ENCODE measurements at regions not wholly inside any gene's neighbourhood (a gene's known extent, or its start where the extent isn't known, plus 50 kb on each side); places are given as distances from the start of the nearest gene placed in this dataset.

GRCh38 chr15:25556136-25556535 is 117.3 kb upstream of the UBE3A start:
- no peak overlapping the region for H3K9ac ChIP-seq (ENCODE audit: extremely low read depth, insufficient read length, low read length)
- no peak overlapping the region for H2BK12ac ChIP-seq (ENCODE audit: insufficient read length, low read depth, low read length)
- no peak overlapping the region for H2AFZ ChIP-seq (ENCODE audit: low read length)
- H2BK120ac ChIP-seq (ENCODE audit: low read depth, low read length, poor library complexity, severe bottlenecking): no peak overlapping the region
- H4K91ac ChIP-seq (ENCODE audit: insufficient read length, low read depth, low read length): no peak overlapping the region
- no peak overlapping the region for H3T11ph ChIP-seq (ENCODE audit: low read length)
- peaks cover 30 to 37% of the 10 kb centered on the region in 2 experiments for H3K4me1 Mint-ChIP-seq
- H3K4me1 ChIP-seq (ENCODE audit: insufficient read depth, low read length): peaks cover 5% of the 10 kb centered on the region; the same call in 1 of the 2 replicates
- H4K20me1 ChIP-seq (ENCODE audit: control insufficient read depth, insufficient read depth, insufficient read length): no peaks in the 10 kb centered on the region
- no peak overlapping the region for H2BK5ac ChIP-seq (ENCODE audit: insufficient read length, low read length)
- no peak for TF ChIP-seq CTCF (conservative IDR thresholded peaks at IDR 0.05)
- no peaks in the 10 kb centered on the region; a peak in 1 of 7 replicates for H3K36me3 Mint-ChIP-seq (ENCODE audit: insufficient read depth in 1 of 3, low read depth in 3 of 3)
- H2BK20ac ChIP-seq (ENCODE audit: low read depth, low read length, poor library complexity, severe bottlenecking): no peak overlapping the region
- no peaks in the 10 kb centered on the region for H3K79me2 ChIP-seq (ENCODE audit: insufficient read depth, low read length)
- H3K4me2 ChIP-seq (ENCODE audit: insufficient read depth, insufficient read length, low read length): no peak overlapping the region
- H3K9me3 ChIP-seq (ENCODE audit: control insufficient read depth, low read depth, low read length): no peaks in the 10 kb centered on the region
- peak overlapping the region; percentile 42 to 57 (median 46); a peak in 5 of 7 replicates for H3K27ac Mint-ChIP-seq
- no peak overlapping the region for H3K18ac ChIP-seq (ENCODE audit: insufficient read length, low read depth, low read length)
- no peak overlapping the region for H4K8ac ChIP-seq (replicated peaks; ENCODE audit: insufficient read length, low read depth, low read length)
- H3K27ac ChIP-seq (ENCODE audit: insufficient read length, low read depth, low read length): no peak overlapping the region
- H2AK5ac ChIP-seq (ENCODE audit: insufficient read length, low read length): no peak overlapping the region
- H3K9me3 Mint-ChIP-seq: no peaks in the 10 kb centered on the region
- 0 out of 2 replicates have a peak overlapping the region, but pooled peaks have one; percentile 41 for H3K14ac ChIP-seq (ENCODE audit: insufficient read depth, low read length)
- H3K4ac ChIP-seq (ENCODE audit: low read depth, low read length): no peak overlapping the region
- no peak overlapping the region for H4K5ac ChIP-seq (ENCODE audit: insufficient read length, low read depth, low read length)
- no peaks in the 10 kb centered on the region for H3K79me1 ChIP-seq (ENCODE audit: insufficient read depth, low read depth, low read length, poor library complexity, severe bottlenecking)
- H3K56ac ChIP-seq (ENCODE audit: insufficient read length, low read depth, low read length): no peak overlapping the region
- no peak overlapping the region for H3K23ac ChIP-seq (ENCODE audit: insufficient read length, low read depth, low read length)
- no peaks in the 10 kb centered on the region for H3K27me3 ChIP-seq (ENCODE audit: insufficient read depth, low read length)
- H3K4me3 Mint-ChIP-seq: no peak overlapping the region
- H3K27me3 Mint-ChIP-seq (ENCODE audit: low read depth): no peaks in the 10 kb centered on the region
- no peak for DNase-seq
- H2BK15ac ChIP-seq (ENCODE audit: low read depth, low read length): no peak overlapping the region
- H3K23me2 ChIP-seq (ENCODE audit: insufficient read length, low read depth, low read length, poor library complexity, severe bottlenecking): no peaks in the 10 kb centered on the region
